ENCODE measurements at regions not wholly inside any gene's neighbourhood (a gene's known extent, or its start where the extent isn't known, plus 50 kb on each side); places are given as distances from the start of the nearest gene placed in this dataset.

DNA sequence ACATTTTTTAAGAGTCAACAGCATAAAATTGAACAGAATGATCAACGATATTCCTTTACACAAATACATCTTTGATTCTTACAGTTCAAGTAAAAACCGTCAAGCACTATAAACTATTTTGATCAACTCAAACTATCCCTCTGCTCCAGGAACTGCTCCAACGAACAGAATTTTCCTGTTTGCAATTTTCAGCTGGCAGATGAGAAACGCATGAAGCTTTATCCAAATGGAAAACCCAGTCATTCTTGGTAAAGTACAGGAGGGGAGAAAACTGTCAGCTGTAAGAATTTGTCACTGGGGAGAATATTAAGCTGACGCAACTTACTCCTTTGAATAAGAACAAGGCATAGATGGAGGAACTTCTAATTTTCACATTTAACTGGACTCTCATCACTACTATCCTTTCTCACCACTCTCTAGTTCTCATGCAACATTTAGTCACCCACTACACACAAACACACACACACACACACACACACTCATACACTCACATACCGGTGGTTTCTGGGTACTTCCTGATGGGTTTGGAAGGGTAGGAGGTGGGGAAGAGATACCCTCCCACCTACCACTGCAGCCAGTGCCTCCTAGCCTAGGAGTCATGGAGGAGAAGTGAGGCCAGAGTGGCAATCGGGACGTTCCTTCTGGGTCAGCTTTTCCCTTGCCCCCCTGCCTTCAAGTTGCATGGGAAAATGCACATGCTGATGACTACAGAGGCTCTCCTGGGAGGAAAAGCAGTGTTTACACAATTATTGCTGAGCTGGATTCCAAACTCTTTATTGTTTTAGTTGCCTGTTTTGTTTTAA, 54.0 kb upstream of the SPATS2L start:
- H3K36me3 ChIP-seq, result no peaks in the 10 kb centered on the region
- H3K4me3 ChIP-seq, result no peak overlapping the region
- no peaks in the 10 kb centered on the region for H3K9me3 ChIP-seq
- WGBS (ENCODE audit: insufficient coverage, low coverage, low lambda C conversion rate, missing lambda C conversion rate), result 66% methylated on average over 5 of the region's 8 CpGs
- intact Hi-C loops (cut with DNase I), result no loop called here
- no peak overlapping the region for H3K27ac ChIP-seq
- DNase-seq (no peak), ATAC-seq (peak in 2 of 4 donors; percentile 10 to 26)
- H3K27me3 ChIP-seq, result no peaks in the 10 kb centered on the region
- no peaks in the 10 kb centered on the region for H3K4me1 ChIP-seq
- TF ChIP-seq POLR2A (IDR thresholded peaks at IDR 0.05), result no peak
- TF ChIP-seq, protein P1, sequence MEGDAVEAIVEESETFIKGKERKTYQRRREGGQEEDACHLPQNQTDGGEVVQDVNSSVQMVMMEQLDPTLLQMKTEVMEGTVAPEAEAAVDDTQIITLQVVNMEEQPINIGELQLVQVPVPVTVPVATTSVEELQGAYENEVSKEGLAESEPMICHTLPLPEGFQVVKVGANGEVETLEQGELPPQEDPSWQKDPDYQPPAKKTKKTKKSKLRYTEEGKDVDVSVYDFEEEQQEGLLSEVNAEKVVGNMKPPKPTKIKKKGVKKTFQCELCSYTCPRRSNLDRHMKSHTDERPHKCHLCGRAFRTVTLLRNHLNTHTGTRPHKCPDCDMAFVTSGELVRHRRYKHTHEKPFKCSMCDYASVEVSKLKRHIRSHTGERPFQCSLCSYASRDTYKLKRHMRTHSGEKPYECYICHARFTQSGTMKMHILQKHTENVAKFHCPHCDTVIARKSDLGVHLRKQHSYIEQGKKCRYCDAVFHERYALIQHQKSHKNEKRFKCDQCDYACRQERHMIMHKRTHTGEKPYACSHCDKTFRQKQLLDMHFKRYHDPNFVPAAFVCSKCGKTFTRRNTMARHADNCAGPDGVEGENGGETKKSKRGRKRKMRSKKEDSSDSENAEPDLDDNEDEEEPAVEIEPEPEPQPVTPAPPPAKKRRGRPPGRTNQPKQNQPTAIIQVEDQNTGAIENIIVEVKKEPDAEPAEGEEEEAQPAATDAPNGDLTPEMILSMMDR (IDR thresholded peaks at IDR 0.05), result no peak

DNA sequence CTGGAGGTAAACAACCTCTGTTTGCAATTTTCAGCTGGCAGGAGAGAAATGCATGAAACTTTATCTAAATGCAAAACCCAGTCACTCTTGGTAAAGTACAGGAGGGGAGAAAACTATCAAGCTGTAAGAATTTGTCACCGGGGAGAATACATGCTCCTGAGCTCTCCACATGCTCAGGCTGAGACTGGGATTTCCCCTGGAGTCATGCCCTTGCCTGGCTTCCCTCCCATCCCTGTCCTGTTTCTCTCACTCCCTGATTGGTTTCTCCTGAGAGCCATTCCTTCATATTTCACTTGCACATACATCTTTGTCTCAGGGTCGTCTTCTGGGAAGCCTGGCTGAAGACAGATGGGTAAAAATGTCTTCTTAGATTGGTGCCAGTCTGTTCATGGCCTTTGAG, 52.9 kb upstream of the SPATS2L start:
- Histone ChIP-seq H3K36me3 (no peaks in the 10 kb centered on the region), H3K27me3 (no peaks in the 10 kb centered on the region), H3K27ac (no peak overlapping the region), H3K4me3 (no peak overlapping the region), H3K9me3 (no peaks in the 10 kb centered on the region), H3K4me1 (no peaks in the 10 kb centered on the region)
- ATAC-seq (peak; percentile 45 to 96 (median 67)), DNase-seq (peak in 1 of 3 donors; percentile 45)
- intact Hi-C loops (cut with DNase I), result no loop called here
- TF ChIP-seq POLR2A (IDR thresholded peaks at IDR 0.05), result no peak
- TF ChIP-seq, protein P1 (IDR thresholded peaks at IDR 0.05), result no peak
- WGBS (ENCODE audit: insufficient coverage, low coverage, low lambda C conversion rate, missing lambda C conversion rate), result 32% methylated on average over 2 of the region's 2 CpGs

DNA sequence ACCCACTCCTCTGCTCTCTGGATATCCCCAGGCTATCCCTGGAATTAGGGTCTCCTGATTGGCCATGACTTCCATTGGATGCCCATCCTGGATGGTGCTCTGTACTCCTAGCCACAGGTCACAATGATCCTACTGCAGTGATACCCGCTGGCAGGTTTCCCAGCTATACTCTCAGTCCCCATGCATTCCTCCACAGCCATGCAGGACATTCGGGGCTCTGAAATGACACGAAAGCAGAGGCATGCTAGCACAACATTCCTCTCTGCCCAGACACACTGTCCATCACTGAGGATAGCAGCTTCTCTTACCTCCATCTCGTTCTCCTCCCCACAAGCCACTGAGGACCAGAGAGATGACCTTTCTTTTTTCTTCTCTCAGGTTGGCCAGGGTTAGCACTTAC, 51.7 kb upstream of the SPATS2L start:
- Histone ChIP-seq H3K27me3 (no peaks in the 10 kb centered on the region), H3K9me3 (no peaks in the 10 kb centered on the region), H3K4me1 (no peaks in the 10 kb centered on the region), H3K27ac (no peak overlapping the region), H3K4me3 (no peak overlapping the region), H3K36me3 (no peaks in the 10 kb centered on the region)
- DNase-seq, result no peak
- TF ChIP-seq POLR2A (IDR thresholded peaks at IDR 0.05), result no peak
- TF ChIP-seq, protein P1 (IDR thresholded peaks at IDR 0.05), result no peak
- no peak for ATAC-seq
- intact Hi-C loops (cut with DNase I), result no loop called here
- 88% methylated on average over 1 of the region's 4 CpGs for WGBS (ENCODE audit: insufficient coverage, low coverage, low lambda C conversion rate, missing lambda C conversion rate)

DNA sequence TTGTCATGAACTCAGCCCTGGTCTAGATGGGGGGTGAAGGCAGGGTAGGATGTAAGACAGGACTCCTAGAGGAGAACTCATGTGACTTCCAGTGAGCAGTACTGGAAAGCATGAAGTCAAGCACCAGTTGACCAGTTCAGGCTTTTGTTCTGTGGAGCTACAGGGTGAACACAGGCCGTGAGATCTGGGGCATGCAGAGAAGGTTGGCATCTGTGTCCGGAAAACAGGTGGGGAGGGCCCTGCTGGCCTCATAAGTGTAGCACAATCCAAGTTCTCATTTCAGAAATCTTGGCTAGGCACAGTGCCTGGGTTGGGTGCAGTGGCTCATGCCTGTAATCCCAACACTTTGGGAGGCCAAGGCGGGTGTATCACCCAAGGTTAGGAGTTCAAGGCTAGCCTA, 50.9 kb upstream of the SPATS2L start:
- ATAC-seq, result no peak
- intact Hi-C loops (cut with DNase I), result no loop called here
- WGBS (ENCODE audit: insufficient coverage, low coverage, low lambda C conversion rate, missing lambda C conversion rate), result 57% methylated on average over 1 of the region's 3 CpGs

More for the DNA sequence above, 50.9 kb upstream of the SPATS2L start:
- H3K4me1 ChIP-seq, result no peaks in the 10 kb centered on the region
- no peak for DNase-seq
- no peak overlapping the region for H3K27ac ChIP-seq
- H3K9me3 ChIP-seq, result no peaks in the 10 kb centered on the region
- no peaks in the 10 kb centered on the region for H3K36me3 ChIP-seq
- no peak for TF ChIP-seq POLR2A (IDR thresholded peaks at IDR 0.05)
- TF ChIP-seq, protein P1 (IDR thresholded peaks at IDR 0.05), result no peak
- no peak overlapping the region for H3K4me3 ChIP-seq
- H3K27me3 ChIP-seq, result no peaks in the 10 kb centered on the region
